Skeletal muscle tissue (tissue), 3 donors: ENCODE measurements at regions not wholly inside any gene's neighbourhood (a gene's known extent, or its start where the extent isn't known, plus 50 kb on each side); places are given as distances from the start of the nearest gene placed in this dataset.

Experiments
- H3K27ac ChIP-seq: one replicate; pipeline ENCODE4 v1.7.0; 2013; ENCODE audit warnings: mild to moderate bottlenecking, low read depth, low read length, inconsistent platforms
- H3K27me3 ChIP-seq, 3 donors: one replicate each; pipeline ENCODE4 v1.7.0; 2013; ENCODE audit warnings: low read length in 3 of 3; ENCODE audit not compliant: control insufficient read depth in 3 of 3, insufficient read depth in 3 of 3
- H3K36me3 ChIP-seq, 3 donors: one replicate each; pipeline ENCODE4 v1.7.0; 2013; ENCODE audit warnings: low read length in 3 of 3; ENCODE audit not compliant: control insufficient read depth in 3 of 3, insufficient read depth in 3 of 3
- H3K4me1 ChIP-seq, 3 donors: one replicate each; pipeline ENCODE4 v1.7.0; 2013; ENCODE audit warnings: low read length in 3 of 3, mild to moderate bottlenecking in 3 of 3; ENCODE audit not compliant: control insufficient read depth in 3 of 3, insufficient read depth in 3 of 3
- H3K4me3 ChIP-seq, 3 donors: one replicate each; pipeline ENCODE4 v1.7.0; 2013; ENCODE audit warnings: low read length in 3 of 3
- H3K9ac ChIP-seq, 3 donors: one replicate each; pipeline ENCODE4 v1.7.0; 2013; ENCODE audit warnings: low read length in 3 of 3, mild to moderate bottlenecking in 3 of 3, moderate library complexity in 2 of 3, low read depth in 1 of 3
- H3K9me3 ChIP-seq, 3 donors: one replicate each; pipeline ENCODE4 v1.7.0; 2013; ENCODE audit warnings: low read length in 3 of 3; ENCODE audit not compliant: control insufficient read depth in 3 of 3
- donor health status: Osteomylitis.

DNA sequence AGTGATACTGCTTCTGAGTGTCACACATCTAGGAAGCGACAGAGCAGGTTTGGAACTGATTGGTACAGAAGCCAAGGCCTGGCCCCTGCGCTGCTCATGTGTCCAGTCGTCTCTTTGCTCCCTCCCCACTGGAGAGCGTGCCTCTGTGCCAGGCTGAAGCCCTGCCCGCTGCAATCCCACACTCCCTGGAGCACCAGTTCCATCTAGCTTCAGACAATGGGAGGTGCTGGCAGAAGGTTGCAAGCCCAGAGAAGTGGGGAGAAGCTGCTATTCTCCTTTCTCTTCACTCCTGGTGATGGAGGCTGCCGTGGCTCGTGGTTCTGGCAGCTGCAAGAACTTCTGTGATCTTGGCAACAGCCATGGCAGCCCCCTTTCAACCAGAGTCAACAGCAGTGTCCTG lies 250.9 kb downstream of the MATN1 start:
- Histone ChIP-seq H3K9me3 (no peaks in the 10 kb centered on the region), H3K36me3 (no peaks in the 10 kb centered on the region), H3K4me3 (no peak overlapping the region), H3K9ac (no peak overlapping the region), H3K4me1 (peaks cover 0 to 5% (median 4%) of the 10 kb centered on the region in 3 donors), H3K27me3 (peaks cover 0 to 3% (median 2%) of the 10 kb centered on the region in 3 donors), H3K27ac (no peak overlapping the region)

DNA sequence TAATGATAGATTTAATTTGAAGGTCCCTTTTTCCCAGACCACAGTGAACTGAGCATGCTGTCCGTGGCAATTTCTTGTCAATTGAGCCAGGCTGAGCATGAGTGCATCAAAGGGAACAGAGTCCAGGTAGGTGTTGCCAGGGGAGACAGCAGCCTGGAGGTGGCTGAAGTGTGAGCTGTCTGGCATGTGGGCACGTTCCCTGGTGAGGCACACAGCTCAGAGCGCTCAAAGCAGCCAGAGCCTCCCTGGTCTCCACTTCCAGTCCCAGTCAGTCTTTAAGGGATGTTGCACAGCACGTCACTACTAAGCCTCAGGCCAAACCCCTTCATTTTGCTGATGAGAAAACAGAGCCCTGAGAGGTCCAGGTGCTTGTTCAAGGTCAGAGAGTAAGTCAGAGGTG lies 251.4 kb downstream of the MATN1 start:
- peaks cover 0 to 5% (median 4%) of the 10 kb centered on the region in 3 donors for H3K4me1 ChIP-seq
- no peak overlapping the region for H3K27ac ChIP-seq
- no peak overlapping the region for H3K4me3 ChIP-seq
- no peak overlapping the region for H3K9ac ChIP-seq
- H3K9me3 ChIP-seq, result no peaks in the 10 kb centered on the region
- peaks cover 0 to 3% (median 2%) of the 10 kb centered on the region in 3 donors for H3K27me3 ChIP-seq
- no peaks in the 10 kb centered on the region for H3K36me3 ChIP-seq

DNA sequence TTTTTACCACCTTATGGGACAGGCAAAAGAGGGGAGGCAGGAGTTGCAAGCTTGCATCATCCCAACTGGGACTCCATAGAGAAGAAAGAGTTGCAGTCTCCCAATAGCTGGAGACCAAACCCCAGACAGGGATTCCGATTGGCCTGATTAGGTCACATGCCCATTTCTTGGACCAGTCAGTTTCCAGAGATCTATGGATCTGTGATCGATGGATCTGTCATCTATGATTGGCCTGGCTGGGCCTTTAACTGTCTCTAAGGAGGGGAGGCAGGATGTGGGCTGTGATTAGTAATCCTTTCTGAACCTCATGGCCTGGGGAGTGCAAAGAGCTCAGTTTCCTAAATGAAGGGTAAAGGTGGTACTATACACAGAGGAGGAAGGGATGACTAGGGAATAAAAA lies 252.1 kb downstream of the MATN1 start:
- no peak overlapping the region for H3K27ac ChIP-seq

DNA sequence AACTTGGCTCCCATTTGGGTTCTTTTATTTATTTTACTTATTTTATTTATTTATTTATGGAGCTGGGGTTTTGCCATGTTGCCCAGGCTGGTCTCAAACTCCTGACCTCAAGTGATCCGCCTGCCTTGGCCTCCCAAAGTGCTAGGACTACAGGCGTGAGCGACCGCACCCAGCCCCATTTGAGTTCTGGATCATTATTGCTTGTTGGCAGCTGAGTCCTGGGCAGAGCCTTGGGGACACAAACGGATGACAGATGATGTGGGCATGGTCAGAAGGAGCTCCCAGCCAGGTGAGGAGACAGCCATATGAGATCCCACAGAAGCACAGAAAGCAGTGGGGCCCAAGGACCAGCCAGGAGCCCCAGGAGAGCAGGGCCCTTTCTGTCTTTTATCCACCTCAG lies 254.0 kb downstream of the MATN1 start:
- Histone ChIP-seq H3K27ac (no peak overlapping the region), H3K4me1 (peaks cover 0 to 5% (median 4%) of the 10 kb centered on the region in 3 donors), H3K27me3 (peaks cover 0 to 2% (median 0%) of the 10 kb centered on the region in 3 donors)

More for the DNA sequence above, 252.1 kb downstream of the MATN1 start:
- H3K27me3 ChIP-seq, result peaks cover 0 to 3% (median 2%) of the 10 kb centered on the region in 3 donors
- peaks cover 0 to 5% (median 4%) of the 10 kb centered on the region in 3 donors for H3K4me1 ChIP-seq
- H3K9ac ChIP-seq, result no peak overlapping the region
- no peak overlapping the region for H3K4me3 ChIP-seq
- no peaks in the 10 kb centered on the region for H3K9me3 ChIP-seq
- H3K36me3 ChIP-seq, result no peaks in the 10 kb centered on the region

DNA sequence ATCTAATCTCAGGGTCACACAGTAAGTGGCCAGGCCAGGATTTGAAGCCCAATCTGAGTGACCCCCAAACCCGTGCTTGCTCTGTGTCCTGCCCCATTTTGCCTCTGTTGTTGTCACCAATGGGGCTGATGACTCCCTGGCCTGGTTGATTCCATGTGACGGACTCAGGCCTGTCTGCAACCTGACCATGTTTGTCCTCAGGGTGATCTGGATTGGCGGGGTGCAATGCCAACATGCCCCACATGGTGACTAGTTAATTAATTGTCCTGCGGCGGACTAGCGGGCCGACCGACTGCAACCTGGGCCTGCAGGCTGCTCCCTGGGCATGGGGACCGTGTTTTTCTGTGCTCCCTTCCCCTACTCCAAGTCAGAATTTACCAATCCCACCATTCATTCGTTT lies 256.3 kb downstream of the MATN1 start:
- Histone ChIP-seq H3K27me3 (peaks cover 0 to 11% (median 6%) of the 10 kb centered on the region in 3 donors), H3K36me3 (no peaks in the 10 kb centered on the region), H3K4me1 (no peaks in the 10 kb centered on the region), H3K9ac (no peak overlapping the region), H3K9me3 (no peaks in the 10 kb centered on the region), H3K4me3 (no peak overlapping the region), H3K27ac (no peak overlapping the region)

More for the DNA sequence above, 254.0 kb downstream of the MATN1 start:
- H3K36me3 ChIP-seq, result no peaks in the 10 kb centered on the region
- H3K9ac ChIP-seq, result no peak overlapping the region
- H3K4me3 ChIP-seq, result no peak overlapping the region
- no peaks in the 10 kb centered on the region for H3K9me3 ChIP-seq

DNA sequence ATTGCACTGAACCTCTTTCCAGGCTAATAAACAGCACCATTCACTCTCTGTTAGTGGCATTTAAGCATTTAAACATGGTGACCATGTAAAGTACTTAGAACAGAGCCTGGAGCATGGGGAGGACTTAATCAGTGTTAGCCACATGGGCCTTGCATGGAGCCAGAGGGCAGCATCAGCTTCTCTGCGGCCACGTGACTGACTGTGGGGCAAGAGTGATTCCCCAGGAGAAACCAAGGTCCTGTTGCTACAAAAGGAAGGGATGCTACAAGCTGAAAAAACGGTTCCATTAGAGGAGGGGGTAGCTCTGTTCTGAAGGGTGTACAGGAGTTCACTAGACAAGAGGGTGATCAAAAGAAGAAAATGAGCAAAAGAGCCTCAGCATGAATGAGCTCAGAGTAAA lies 256.8 kb downstream of the MATN1 start:
- H3K9ac ChIP-seq, result no peak overlapping the region
- no peaks in the 10 kb centered on the region for H3K9me3 ChIP-seq
- H3K4me1 ChIP-seq, result no peaks in the 10 kb centered on the region
- no peak overlapping the region for H3K4me3 ChIP-seq
- no peaks in the 10 kb centered on the region for H3K36me3 ChIP-seq
- H3K27me3 ChIP-seq, result peaks cover 0 to 11% (median 8%) of the 10 kb centered on the region in 3 donors
- H3K27ac ChIP-seq, result no peak overlapping the region

DNA sequence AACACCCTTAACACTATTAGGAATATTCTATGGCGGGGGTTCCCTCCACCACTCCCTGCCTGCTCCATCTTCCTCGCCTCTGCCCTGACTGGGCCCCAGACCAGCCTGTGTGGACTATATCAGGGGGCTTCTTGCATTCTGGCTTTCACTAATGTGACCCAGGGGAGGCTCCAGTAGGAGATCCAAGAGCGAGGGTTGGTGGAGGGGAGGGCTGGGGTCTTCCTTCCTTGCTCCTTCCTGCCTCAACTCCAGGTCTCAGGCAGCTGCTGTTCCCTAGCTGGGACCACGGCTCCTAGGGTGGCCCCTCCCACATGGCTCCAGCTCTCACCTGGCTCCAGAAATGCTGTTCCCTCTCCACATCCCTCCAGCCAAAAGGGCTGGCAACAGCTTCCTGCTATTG lies 257.4 kb downstream of the MATN1 start:
- no peak overlapping the region for H3K9ac ChIP-seq
- no peak overlapping the region for H3K4me3 ChIP-seq
- no peaks in the 10 kb centered on the region for H3K9me3 ChIP-seq
- no peaks in the 10 kb centered on the region for H3K4me1 ChIP-seq
- peaks cover 0 to 11% (median 11%) of the 10 kb centered on the region in 3 donors for H3K27me3 ChIP-seq
- H3K27ac ChIP-seq, result no peak overlapping the region
- no peaks in the 10 kb centered on the region for H3K36me3 ChIP-seq

DNA sequence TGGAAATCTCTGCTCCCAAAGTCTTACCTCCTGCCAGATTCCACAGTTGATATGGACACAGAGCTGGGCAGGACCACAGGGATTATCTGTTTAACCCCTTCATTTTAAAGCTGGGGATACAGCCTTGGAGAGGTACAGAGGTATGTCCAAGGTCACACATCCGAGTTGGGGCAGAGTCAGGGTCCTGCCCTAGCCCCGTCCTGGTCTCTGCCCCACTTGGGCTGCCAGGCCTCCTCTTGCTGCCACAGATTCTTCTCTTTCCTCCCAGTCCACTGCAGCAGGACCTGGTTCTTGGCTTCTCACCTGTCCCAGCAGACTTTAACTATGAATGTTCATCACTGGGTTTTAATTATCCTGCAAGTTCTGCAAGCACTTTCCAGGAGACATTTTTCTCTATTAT lies 258.3 kb downstream of the MATN1 start:
- no peak overlapping the region for H3K4me3 ChIP-seq
- H3K27me3 ChIP-seq, result peaks cover 0 to 16% (median 12%) of the 10 kb centered on the region in 3 donors
- no peak overlapping the region for H3K9ac ChIP-seq
- no peaks in the 10 kb centered on the region for H3K9me3 ChIP-seq
- no peaks in the 10 kb centered on the region for H3K4me1 ChIP-seq
- no peaks in the 10 kb centered on the region for H3K36me3 ChIP-seq
- no peak overlapping the region for H3K27ac ChIP-seq

DNA sequence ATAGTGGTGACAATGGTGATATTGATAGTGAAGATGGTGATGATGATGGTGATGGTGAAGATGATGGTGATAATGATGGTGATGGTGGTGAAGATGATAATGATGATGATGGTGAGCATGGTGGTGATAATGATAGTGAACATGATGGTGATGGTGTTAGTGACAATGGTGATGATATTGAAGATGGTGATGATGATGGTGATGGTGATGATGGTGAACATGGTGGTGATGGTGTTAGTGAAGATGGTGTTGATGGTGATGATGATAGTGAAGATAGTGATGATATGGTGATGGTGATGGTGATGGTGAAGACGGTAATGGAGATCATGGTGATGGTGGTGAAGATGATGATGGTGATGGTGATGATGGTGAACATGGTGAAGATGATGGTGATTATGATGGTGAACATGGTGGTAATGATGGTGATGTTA lies 259.2 kb downstream of the MATN1 start:
- Histone ChIP-seq H3K27ac (no peak overlapping the region), H3K9me3 (no peaks in the 10 kb centered on the region), H3K4me1 (no peaks in the 10 kb centered on the region), H3K9ac (no peak overlapping the region), H3K4me3 (no peak overlapping the region), H3K27me3 (peaks cover 0 to 17% (median 15%) of the 10 kb centered on the region in 3 donors), H3K36me3 (no peaks in the 10 kb centered on the region)

DNA sequence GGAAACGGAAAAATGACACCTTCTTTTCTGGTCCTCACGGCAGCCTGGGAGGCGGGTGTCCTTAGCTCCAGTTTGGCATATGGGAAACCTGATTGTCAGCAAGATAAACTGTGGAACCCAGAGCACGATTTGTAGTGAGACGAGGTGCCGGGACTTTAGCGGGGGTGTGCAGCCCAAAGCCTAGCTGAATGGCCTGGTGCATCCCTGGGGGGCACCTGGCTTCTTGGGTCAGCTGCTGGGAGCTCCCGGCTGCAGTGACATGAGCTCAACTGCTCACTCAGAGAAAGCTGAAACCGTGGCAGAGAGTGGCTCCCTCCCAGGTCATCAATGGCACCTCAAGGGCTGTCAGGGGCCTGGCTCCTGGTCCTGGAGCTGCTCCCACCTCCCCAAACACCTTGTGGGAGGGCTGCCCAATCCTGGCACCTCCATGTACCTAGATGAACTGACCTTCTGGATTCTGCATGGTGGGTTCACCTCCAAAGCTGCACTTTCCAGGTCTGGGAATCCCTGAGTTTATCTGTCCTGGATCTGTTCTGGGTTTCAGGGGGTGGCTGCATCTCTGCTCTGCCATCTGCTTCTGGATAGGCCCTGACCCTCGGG lies 260.5 kb downstream of the MATN1 start:
- Histone ChIP-seq H3K27me3 (peaks cover 0 to 17% (median 15%) of the 10 kb centered on the region in 3 donors), H3K9me3 (no peaks in the 10 kb centered on the region), H3K36me3 (no peaks in the 10 kb centered on the region), H3K4me1 (no peaks in the 10 kb centered on the region), H3K27ac (no peak overlapping the region), H3K4me3 (no peak overlapping the region), H3K9ac (no peak overlapping the region)
